Effector memory CD4-positive, alpha-beta T cell (primary cell): ENCODE measurements at regions not wholly inside any gene's neighbourhood (a gene's known extent, or its start where the extent isn't known, plus 50 kb on each side); places are given as distances from the start of the nearest gene placed in this dataset.

Source experiments
- DNase-seq, 3 donors: peaks; one replicate each; pipeline ENCODE4 v3.0.0-alpha.2; 2020
- H3K27ac ChIP-seq: 2 replicates; pipeline ENCODE4 v1.7.0; 2013; ENCODE audit warnings: mild to moderate bottlenecking, low read length, moderate library complexity; ENCODE audit not compliant: insufficient read depth, poor library complexity, severe bottlenecking
- H3K27me3 ChIP-seq: replicated peaks from 2 replicates; pipeline ENCODE4 v1.7.0; 2013; ENCODE audit warnings: mild to moderate bottlenecking, low read length; ENCODE audit not compliant: insufficient read depth, control insufficient read depth, poor library complexity, severe bottlenecking
- H3K36me3 ChIP-seq: 2 replicates; pipeline ENCODE4 v1.7.0; 2013; ENCODE audit warnings: mild to moderate bottlenecking, low read length, moderate library complexity; ENCODE audit not compliant: control insufficient read depth, insufficient read depth
- H3K4me1 ChIP-seq: 2 replicates; pipeline ENCODE4 v1.7.0; 2013; ENCODE audit warnings: low read length, mild to moderate bottlenecking; ENCODE audit not compliant: control insufficient read depth, insufficient read depth, poor library complexity, severe bottlenecking
- H3K4me3 ChIP-seq: 2 replicates; pipeline ENCODE4 v1.7.0; 2013; ENCODE audit warnings: low read length, low read depth, mild to moderate bottlenecking; ENCODE audit not compliant: insufficient read depth, poor library complexity, severe bottlenecking
- H3K9me3 ChIP-seq: 2 replicates; pipeline ENCODE4 v1.7.0; 2013; ENCODE audit warnings: mild to moderate bottlenecking, low read length, moderate library complexity; ENCODE audit not compliant: control insufficient read depth

- H3K4me1 ChIP-seq: no peaks in the 10 kb centered on the region
- H3K4me3 ChIP-seq: no peak overlapping the region
- no peaks in the 10 kb centered on the region for H3K36me3 ChIP-seq
- no peak overlapping the region for H3K27ac ChIP-seq
- no peaks in the 10 kb centered on the region for H3K27me3 ChIP-seq
- no peaks in the 10 kb centered on the region for H3K9me3 ChIP-seq
- DNase-seq: no peak
Measured at GRCh38 chr6:138716971-138717665, 56.5 kb upstream of the CCDC28A start.

GRCh38 chr6:138719011-138719635 is 54.4 kb upstream of the CCDC28A start:
- Histone ChIP-seq H3K27me3 (no peaks in the 10 kb centered on the region), H3K4me3 (no peak overlapping the region), H3K9me3 (no peaks in the 10 kb centered on the region), H3K27ac (no peak overlapping the region), H3K36me3 (no peaks in the 10 kb centered on the region), H3K4me1 (no peaks in the 10 kb centered on the region)
- DNase-seq: no peak

- Histone ChIP-seq H3K36me3 (no peaks in the 10 kb centered on the region), H3K9me3 (no peaks in the 10 kb centered on the region), H3K4me1 (no peaks in the 10 kb centered on the region), H3K4me3 (no peak overlapping the region), H3K27ac (no peak overlapping the region), H3K27me3 (no peaks in the 10 kb centered on the region)
- DNase-seq: no peak
Measured at GRCh38 chr6:138719744-138720143, 53.8 kb upstream of the CCDC28A start.

GRCh38 chr6:138722425-138723371 is 50.9 kb upstream of the CCDC28A start:
- Histone ChIP-seq H3K27me3 (no peaks in the 10 kb centered on the region), H3K4me1 (no peaks in the 10 kb centered on the region), H3K36me3 (no peaks in the 10 kb centered on the region), H3K9me3 (no peaks in the 10 kb centered on the region), H3K27ac (no peak overlapping the region), H3K4me3 (no peak overlapping the region)
- no peak for DNase-seq
